K562 (cell line): ENCODE measurements at regions not wholly inside any gene's neighbourhood (a gene's known extent, or its start where the extent isn't known, plus 50 kb on each side); places are given as distances from the start of the nearest gene placed in this dataset.

ENCODE experiments used
- ATAC-seq: fragments of 200-7000 bp; cut with Tn5 transposase; 3 replicates; pipeline ENCODE4 v1.9.1; 2020; ENCODE audit warnings: moderate library complexity
- BruUV-seq: library from RNA; stranded (reverse); fragments of 400-500 nt; replicated peaks from 2 replicates; lab custom pipeline; 2021; lab: Mats Ljungman, UMichigan
- CTCF ChIA-PET: fragments of 300-600 bp; formaldehyde crosslinking; extraction: SDS; loops from one replicate; lab custom pipeline; 2021; ENCODE audit warnings: low intra/inter-chr PET ratio; lab: Yijun Ruan, JAX
- POLR2A ChIA-PET: fragments of 300-600, 350-650 bp; sonication (Branson Sonifier 250); formaldehyde crosslinking; extraction: SDS; loops from one replicate; lab custom pipeline; 2021; ENCODE audit warnings: antibody characterized with exemption, inconsistent platforms; lab: Yijun Ruan, JAX
- DNase-seq, 4 experiments: peaks; one replicate each; pipeline versions ENCODE4 v3.0.0 to v3.0.0-alpha.2; 2011 to 2018; ENCODE audit warnings: low spot score in 3 of 4, mixed read lengths in 3 of 4; ENCODE audit errors: extremely low read depth in 1 of 4
- FAIRE-seq: peaks from 2 replicates; lab custom pipeline; 2011; peaks lifted over from hg19 to GRCh38; lab: Jason Lieb, UNC
- H2AFZ ChIP-seq: 2 replicates; pipeline ENCODE4 v1.6.0; 2011; ENCODE audit warnings: low read depth, low read length, control low read depth, inconsistent platforms
- H3K27ac ChIP-seq: fragments of 200-600 bp; 3 replicates; pipeline ENCODE4 v1.8.0; 2011; ENCODE audit warnings: low read depth, mild to moderate bottlenecking, control low read depth, inconsistent platforms, low read length, moderate library complexity, mixed read lengths; ENCODE audit errors: extremely low read depth
- H3K27me3 ChIP-seq, 2 experiments: fragments of 300-600 bp in 1 of 2; 2 replicates in 1 of 2; 3 replicates in 1 of 2; pipeline versions ENCODE4 v1.6.0 to v1.8.0; 2011; ENCODE audit warnings: inconsistent platforms in 2 of 2, low read length in 2 of 2, mild to moderate bottlenecking in 1 of 2, mixed read lengths in 1 of 2, moderate library complexity in 1 of 2; ENCODE audit not compliant: control insufficient read depth in 2 of 2, insufficient read depth in 2 of 2
- H3K36me3 ChIP-seq: fragments of 300-600 bp; 3 replicates; pipeline ENCODE4 v1.8.0; 2011; ENCODE audit warnings: mild to moderate bottlenecking, low read length, inconsistent platforms; ENCODE audit not compliant: control insufficient read depth, insufficient read depth
- H3K4me1 ChIP-seq, 2 experiments: fragments of 200-600 bp in 1 of 2; replicated peaks in 1 of 2; 2 replicates in 1 of 2; 3 replicates in 1 of 2; pipeline versions ENCODE4 v1.5.1 to v1.8.0; 2011; ENCODE audit warnings: inconsistent platforms in 2 of 2, low read length in 2 of 2, mild to moderate bottlenecking in 1 of 2, mixed read lengths in 1 of 2, moderate library complexity in 1 of 2; ENCODE audit not compliant: control insufficient read depth in 2 of 2, insufficient read depth in 2 of 2
- H3K4me2 ChIP-seq: 2 replicates; pipeline ENCODE4 v1.6.1; 2011; ENCODE audit warnings: low read length, control low read depth, inconsistent platforms, mixed read lengths; ENCODE audit not compliant: insufficient read depth
- H3K4me3 ChIP-seq: fragments of 200-600 bp; sonication (generic), shearing (Covaris generic); 2 replicates; pipeline ENCODE4 v1.5.1; 2016; ENCODE audit warnings: control low read depth, inconsistent platforms
- H3K79me2 ChIP-seq: fragments of 200-600 bp; 3 replicates; pipeline ENCODE4 v1.8.0; 2011; ENCODE audit warnings: low read length, inconsistent platforms; ENCODE audit not compliant: control insufficient read depth, insufficient read depth
- H3K9ac ChIP-seq, 2 experiments: 2 replicates each; pipeline versions ENCODE4 v1.6.0 to v1.6.1; 2011; ENCODE audit warnings: low read depth in 2 of 2, low read length in 2 of 2, control low read depth in 1 of 2, inconsistent platforms in 1 of 2, mild to moderate bottlenecking in 1 of 2, mixed read lengths in 1 of 2; ENCODE audit not compliant: insufficient read depth in 1 of 2
- H3K9me1 ChIP-seq: one replicate; pipeline ENCODE4 v1.6.0; 2011; ENCODE audit warnings: inconsistent platforms, mild to moderate bottlenecking, low read length, moderate library complexity; ENCODE audit not compliant: control insufficient read depth, insufficient read depth
- H3K9me3 ChIP-seq: replicated peaks from 2 replicates; pipeline ENCODE4 v1.5.1; 2011; ENCODE audit warnings: low read depth, low read length, inconsistent platforms; ENCODE audit not compliant: control insufficient read depth, insufficient read depth
- H4K20me1 ChIP-seq: replicated peaks from 2 replicates; pipeline ENCODE4 v1.6.1; 2011; ENCODE audit warnings: low read length, inconsistent platforms, mixed read lengths; ENCODE audit not compliant: control insufficient read depth, insufficient read depth
- DIDO1 ChIP-seq: fragments of 450-650 bp; IDR thresholded peaks from 2 replicates; pipeline ENCODE4 v1.6.1; 2016; ENCODE audit warnings: low read depth, missing biosample characterization, missing genetic modification characterization
- ESRRB ChIP-seq: fragments of 250-450 bp; sonication (Bioruptor Pico); IDR thresholded peaks from 2 replicates; pipeline ENCODE4 v1.5.0; 2020; ENCODE audit warnings: mild to moderate bottlenecking, moderate library complexity, borderline replicate concordance
- HDGF ChIP-seq: fragments of 450-650 bp; IDR thresholded peaks from 2 replicates; pipeline ENCODE4 v1.6.1; 2016
- MAFG ChIP-seq: fragments of 450-650 bp; conservative IDR thresholded peaks from 2 replicates; pipeline ENCODE4 v1.6.1; 2016; ENCODE audit warnings: missing genetic modification characterization, missing compliant biosample characterization
- MECOM ChIP-seq: fragments of 250-450 bp; sonication (Bioruptor Pico); IDR thresholded peaks from 2 replicates; pipeline ENCODE4 v1.8.0; 2022; ENCODE audit warnings: inconsistent platforms
- MED1 ChIP-seq: sonication (generic); formaldehyde crosslinking; IDR thresholded peaks from 2 replicates; pipeline ENCODE4 v1.8.1; 2023; ENCODE audit warnings: missing genetic modification reagents, borderline replicate concordance
- RCOR1 ChIP-seq, 2 experiments: IDR thresholded peaks; 2 replicates each; pipeline ENCODE4 v1.6.1; 2012; ENCODE audit warnings: low read depth in 2 of 2, low read length in 2 of 2, borderline replicate concordance in 1 of 2, improper control_type of control experiment in 1 of 2
- TRIM28 ChIP-seq: fragments of 450-650 bp; IDR thresholded peaks from 2 replicates; pipeline ENCODE4 v1.6.1; 2017
- ZNF197 ChIP-seq: fragments of 200-800 bp; sonication (Bioruptor generic); IDR thresholded peaks from 2 replicates; pipeline ENCODE4 v1.6.1; 2016; ENCODE audit warnings: low read depth, missing genetic modification characterization, missing compliant biosample characterization
- ZNF57 ChIP-seq: fragments of 450-650 bp; formaldehyde crosslinking; IDR thresholded peaks from 2 replicates; pipeline ENCODE4 v1.4.0; 2020; ENCODE audit warnings: mild to moderate bottlenecking, moderate library complexity
- WGBS: fragments of 100-300 bp; shearing (Covaris generic); methylation state at CpG from one replicate; pipeline ENCODE4 v1.1.6; 2016; ENCODE audit warnings: low coverage, mixed read lengths; ENCODE audit not compliant: insufficient coverage; ENCODE audit errors: missing lambda C conversion rate; 5-methylcytosine and 5-hydroxymethylcytosine counted together
- in situ Hi-C: fragments of 300-500 bp; cut with MboI; formaldehyde crosslinking; loops from 4 replicates; pipeline ENCODE4 v1.15.0; 2018; ENCODE audit warnings: inconsistent platforms, mixed read lengths
- intact Hi-C: fragments of 100-400 bp; cut with micrococcal nuclease; formaldehyde crosslinking; loops from 2 replicates; pipeline ENCODE4 v1.14.2; 2022
- TF ChIP-seq, protein P1 (sequence below): sonication (generic); formaldehyde crosslinking; IDR thresholded peaks from 2 replicates; pipeline ENCODE4 v1.8.0; 2022; ENCODE audit warnings: mild to moderate bottlenecking, missing genetic modification reagents

DNA sequence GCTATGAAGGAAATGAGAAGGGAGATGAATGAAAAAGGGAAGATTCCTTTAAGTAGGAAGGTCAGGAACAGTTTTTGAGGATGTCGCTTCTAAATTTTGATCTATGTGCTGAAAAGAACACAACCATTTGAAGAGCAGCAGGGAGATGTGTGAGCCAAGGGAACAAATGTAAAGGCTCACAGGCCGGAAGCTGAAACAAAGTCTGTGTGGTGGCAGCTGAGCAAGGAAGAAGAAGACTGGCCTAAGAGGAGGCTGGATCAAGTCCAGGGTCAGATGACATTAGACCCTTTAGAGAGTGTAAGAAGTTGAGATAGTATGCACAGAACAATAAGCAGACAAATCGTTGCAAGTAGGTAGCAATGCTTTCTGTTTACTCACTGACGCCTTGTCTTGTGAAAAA lies 1631.4 kb upstream of the TENM4 start:
- no peaks in the 10 kb centered on the region for H3K9me3 ChIP-seq
- H3K27me3 ChIP-seq: no peaks in the 10 kb centered on the region
- no peak overlapping the region for H2AFZ ChIP-seq
- no peaks in the 10 kb centered on the region for H3K36me3 ChIP-seq
- ChIA-PET POLR2A (no interaction called here), CTCF (no interaction called here)
- DNase-seq (no peak), FAIRE-seq (no peak), ATAC-seq (no peak)
- H3K27ac ChIP-seq: no peak overlapping the region
- in situ Hi-C loops: no loop called here
- no peaks in the 10 kb centered on the region for H3K79me2 ChIP-seq
- BruUV-seq: no TSS peak
- no peaks in the 10 kb centered on the region for H3K4me1 ChIP-seq
- H3K9me1 ChIP-seq: no peaks in the 10 kb centered on the region
- no peak overlapping the region for H3K9ac ChIP-seq
- TF ChIP-seq MECOM (CRISPR knock-in tag): no peak
- no peak for TF ChIP-seq TRIM28
- no peak for TF ChIP-seq HDGF
- TF ChIP-seq DIDO1: no peak
- no peak for TF ChIP-seq MAFG (tag)
- TF ChIP-seq, protein P1, sequence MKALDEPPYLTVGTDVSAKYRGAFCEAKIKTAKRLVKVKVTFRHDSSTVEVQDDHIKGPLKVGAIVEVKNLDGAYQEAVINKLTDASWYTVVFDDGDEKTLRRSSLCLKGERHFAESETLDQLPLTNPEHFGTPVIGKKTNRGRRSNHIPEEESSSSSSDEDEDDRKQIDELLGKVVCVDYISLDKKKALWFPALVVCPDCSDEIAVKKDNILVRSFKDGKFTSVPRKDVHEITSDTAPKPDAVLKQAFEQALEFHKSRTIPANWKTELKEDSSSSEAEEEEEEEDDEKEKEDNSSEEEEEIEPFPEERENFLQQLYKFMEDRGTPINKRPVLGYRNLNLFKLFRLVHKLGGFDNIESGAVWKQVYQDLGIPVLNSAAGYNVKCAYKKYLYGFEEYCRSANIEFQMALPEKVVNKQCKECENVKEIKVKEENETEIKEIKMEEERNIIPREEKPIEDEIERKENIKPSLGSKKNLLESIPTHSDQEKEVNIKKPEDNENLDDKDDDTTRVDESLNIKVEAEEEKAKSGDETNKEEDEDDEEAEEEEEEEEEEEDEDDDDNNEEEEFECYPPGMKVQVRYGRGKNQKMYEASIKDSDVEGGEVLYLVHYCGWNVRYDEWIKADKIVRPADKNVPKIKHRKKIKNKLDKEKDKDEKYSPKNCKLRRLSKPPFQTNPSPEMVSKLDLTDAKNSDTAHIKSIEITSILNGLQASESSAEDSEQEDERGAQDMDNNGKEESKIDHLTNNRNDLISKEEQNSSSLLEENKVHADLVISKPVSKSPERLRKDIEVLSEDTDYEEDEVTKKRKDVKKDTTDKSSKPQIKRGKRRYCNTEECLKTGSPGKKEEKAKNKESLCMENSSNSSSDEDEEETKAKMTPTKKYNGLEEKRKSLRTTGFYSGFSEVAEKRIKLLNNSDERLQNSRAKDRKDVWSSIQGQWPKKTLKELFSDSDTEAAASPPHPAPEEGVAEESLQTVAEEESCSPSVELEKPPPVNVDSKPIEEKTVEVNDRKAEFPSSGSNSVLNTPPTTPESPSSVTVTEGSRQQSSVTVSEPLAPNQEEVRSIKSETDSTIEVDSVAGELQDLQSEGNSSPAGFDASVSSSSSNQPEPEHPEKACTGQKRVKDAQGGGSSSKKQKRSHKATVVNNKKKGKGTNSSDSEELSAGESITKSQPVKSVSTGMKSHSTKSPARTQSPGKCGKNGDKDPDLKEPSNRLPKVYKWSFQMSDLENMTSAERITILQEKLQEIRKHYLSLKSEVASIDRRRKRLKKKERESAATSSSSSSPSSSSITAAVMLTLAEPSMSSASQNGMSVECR: no peak
- no peak for TF ChIP-seq ZNF197 (CRISPR knock-in tag)
- no peak for TF ChIP-seq ZNF57
- TF ChIP-seq MED1 (CRISPR knock-in tag): no peak
- no peak for TF ChIP-seq RCOR1 (IDR thresholded peaks at IDR 0.05; ENCODE audit: borderline replicate concordance in 1 of 2, low read depth in 2 of 2, low read length in 2 of 2)
- no peak for TF ChIP-seq ESRRB (CRISPR knock-in tag)
- H3K4me2 ChIP-seq: no peak overlapping the region
- no peaks in the 10 kb centered on the region for H4K20me1 ChIP-seq
- 0% methylated on average over 4 of the region's 4 CpGs for WGBS
- intact Hi-C loops: no loop called here
- H3K4me3 ChIP-seq: no peak overlapping the region
